Caco-2 (cell line): ENCODE measurements at regions not wholly inside any gene's neighbourhood (a gene's known extent, or its start where the extent isn't known, plus 50 kb on each side); places are given as distances from the start of the nearest gene placed in this dataset.

Experiments
- BruUV-seq: library from RNA; stranded (reverse); fragments of 400-500 nt; replicated peaks from 2 replicates; lab custom pipeline; 2021; lab: Mats Ljungman, UMichigan
- CTCF ChIA-PET: fragments of 300-600 bp; sonication (Branson Sonifier 250); formaldehyde crosslinking; loops from one replicate; lab custom pipeline; 2022; ENCODE audit warnings: antibody characterized with exemption; lab: Charles Lee
- POLR2A ChIA-PET: fragments of 300-600 bp; sonication (Branson Sonifier 250); formaldehyde crosslinking; loops from one replicate; lab custom pipeline; 2022; ENCODE audit warnings: antibody characterized with exemption; lab: Charles Lee
- DNase-seq, 2 experiments: peaks; one replicate each; pipeline versions ENCODE4 v3.0.0 to v3.0.0-alpha.2; 2020 to 2022
- H3K27me3 ChIP-seq: replicated peaks from 2 replicates; pipeline ENCODE4 v1.6.0; 2011; ENCODE audit warnings: low read length; ENCODE audit not compliant: control insufficient read depth, insufficient read depth
- H3K36me3 ChIP-seq: 2 replicates; pipeline ENCODE4 v1.5.1; 2011; ENCODE audit warnings: low read length; ENCODE audit not compliant: control insufficient read depth, insufficient read depth
- H3K4me1 ChIP-seq: fragments of 250-450 bp; sonication (Bioruptor Pico); 2 replicates; pipeline ENCODE4 v1.5.1; 2020; ENCODE audit warnings: mild to moderate bottlenecking
- H3K4me3 ChIP-seq: 2 replicates; pipeline ENCODE4 v1.5.1; 2011; ENCODE audit warnings: low read depth, mild to moderate bottlenecking, control low read depth, low read length
- H3K9me3 ChIP-seq: fragments of 250-450 bp; sonication (Bioruptor Pico); 2 replicates; pipeline ENCODE4 v1.5.1; 2020; ENCODE audit warnings: mild to moderate bottlenecking, moderate library complexity
- H3K27ac Mint-ChIP-seq: one replicate; pipeline ENCODE4 v1.8.0; 2022; ENCODE audit warnings: mixed read lengths; ENCODE audit not compliant: unreplicated experiment
- H3K27me3 Mint-ChIP-seq: one replicate; pipeline ENCODE4 v1.8.0; 2022; ENCODE audit warnings: mixed read lengths; ENCODE audit not compliant: insufficient read depth, unreplicated experiment
- H3K36me3 Mint-ChIP-seq: one replicate; pipeline ENCODE4 v1.8.0; 2022; ENCODE audit warnings: mild to moderate bottlenecking, mixed read lengths; ENCODE audit not compliant: insufficient read depth, unreplicated experiment
- H3K4me1 Mint-ChIP-seq: one replicate; pipeline ENCODE4 v1.8.0; 2022; ENCODE audit warnings: low read depth, mixed read lengths; ENCODE audit not compliant: unreplicated experiment
- H3K4me3 Mint-ChIP-seq: one replicate; pipeline ENCODE4 v1.8.0; 2022; ENCODE audit warnings: mild to moderate bottlenecking, moderate library complexity, mixed read lengths; ENCODE audit not compliant: unreplicated experiment
- H3K9me3 Mint-ChIP-seq: one replicate; pipeline ENCODE4 v1.8.0; 2022; ENCODE audit warnings: mixed read lengths; ENCODE audit not compliant: unreplicated experiment
- intact Hi-C: fragments of 100-400 bp; cut with micrococcal nuclease; formaldehyde crosslinking; loops from one replicate; pipeline ENCODE4 v1.10.0; 2022; ENCODE audit not compliant: unreplicated experiment
- TF ChIP-seq, protein P1 (sequence below), 2 experiments: fragments of 200-600 bp in 1 of 2; IDR thresholded peaks; 1 replicate in 1 of 2; 2 replicates in 1 of 2; pipeline versions ENCODE4 v1.5.1 to v1.8.0; 2011 to 2022; ENCODE audit warnings: antibody characterized with exemption in 1 of 2, control low read depth in 1 of 2, inconsistent platforms in 1 of 2, low read depth in 1 of 2, low read length in 1 of 2, mild to moderate bottlenecking in 1 of 2, moderate library complexity in 1 of 2; ENCODE audit not compliant: insufficient read depth in 1 of 2, severe bottlenecking in 1 of 2, unreplicated experiment in 1 of 2

DNA sequence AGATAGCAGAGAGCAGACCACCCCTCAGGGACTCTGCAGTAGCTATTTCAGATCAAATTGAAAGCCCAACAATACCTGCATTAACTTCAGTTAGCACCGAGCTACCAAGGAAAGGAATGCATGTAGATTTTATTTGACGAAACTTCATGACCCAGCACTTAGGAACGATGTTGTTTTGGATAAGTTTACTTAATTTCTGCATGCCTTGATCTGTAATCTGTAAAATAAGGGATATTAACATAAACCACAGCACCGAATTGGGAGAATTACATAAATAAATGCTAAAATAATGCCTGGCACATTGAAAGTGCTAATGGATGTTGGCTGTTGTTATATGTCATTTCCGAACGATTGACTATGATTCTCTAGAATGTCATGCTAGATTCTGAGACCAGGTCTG, 435.8 kb upstream of the CLINT1 start:
- CTCF ChIA-PET, result no interaction called here
- no peak overlapping the region for H3K4me3 Mint-ChIP-seq
- DNase-seq, result no peak
- peaks cover 13% of the 10 kb centered on the region for H3K9me3 Mint-ChIP-seq
- TF ChIP-seq, protein P1, sequence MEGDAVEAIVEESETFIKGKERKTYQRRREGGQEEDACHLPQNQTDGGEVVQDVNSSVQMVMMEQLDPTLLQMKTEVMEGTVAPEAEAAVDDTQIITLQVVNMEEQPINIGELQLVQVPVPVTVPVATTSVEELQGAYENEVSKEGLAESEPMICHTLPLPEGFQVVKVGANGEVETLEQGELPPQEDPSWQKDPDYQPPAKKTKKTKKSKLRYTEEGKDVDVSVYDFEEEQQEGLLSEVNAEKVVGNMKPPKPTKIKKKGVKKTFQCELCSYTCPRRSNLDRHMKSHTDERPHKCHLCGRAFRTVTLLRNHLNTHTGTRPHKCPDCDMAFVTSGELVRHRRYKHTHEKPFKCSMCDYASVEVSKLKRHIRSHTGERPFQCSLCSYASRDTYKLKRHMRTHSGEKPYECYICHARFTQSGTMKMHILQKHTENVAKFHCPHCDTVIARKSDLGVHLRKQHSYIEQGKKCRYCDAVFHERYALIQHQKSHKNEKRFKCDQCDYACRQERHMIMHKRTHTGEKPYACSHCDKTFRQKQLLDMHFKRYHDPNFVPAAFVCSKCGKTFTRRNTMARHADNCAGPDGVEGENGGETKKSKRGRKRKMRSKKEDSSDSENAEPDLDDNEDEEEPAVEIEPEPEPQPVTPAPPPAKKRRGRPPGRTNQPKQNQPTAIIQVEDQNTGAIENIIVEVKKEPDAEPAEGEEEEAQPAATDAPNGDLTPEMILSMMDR (IDR thresholded peaks at IDR 0.05; ENCODE audit: insufficient read depth in 1 of 2, low read depth in 1 of 2, low read length in 1 of 2, severe bottlenecking in 1 of 2, unreplicated experiment in 1 of 2), result no peak
- no peaks in the 10 kb centered on the region for H3K36me3 Mint-ChIP-seq
- BruUV-seq, result no TSS peak
- Histone ChIP-seq H3K4me1 (no peaks in the 10 kb centered on the region), H3K4me3 (no peak overlapping the region), H3K9me3 (0 out of 2 replicates have a peak, but pooled peaks cover 7% of the 10 kb centered on the region), H3K36me3 (no peaks in the 10 kb centered on the region), H3K27me3 (no peaks in the 10 kb centered on the region)
- no peaks in the 10 kb centered on the region for H3K4me1 Mint-ChIP-seq
- intact Hi-C loops, result no loop called here
- H3K27ac Mint-ChIP-seq, result no peak overlapping the region
- POLR2A ChIA-PET, result no interaction called here
- peaks cover 4% of the 10 kb centered on the region for H3K27me3 Mint-ChIP-seq

DNA sequence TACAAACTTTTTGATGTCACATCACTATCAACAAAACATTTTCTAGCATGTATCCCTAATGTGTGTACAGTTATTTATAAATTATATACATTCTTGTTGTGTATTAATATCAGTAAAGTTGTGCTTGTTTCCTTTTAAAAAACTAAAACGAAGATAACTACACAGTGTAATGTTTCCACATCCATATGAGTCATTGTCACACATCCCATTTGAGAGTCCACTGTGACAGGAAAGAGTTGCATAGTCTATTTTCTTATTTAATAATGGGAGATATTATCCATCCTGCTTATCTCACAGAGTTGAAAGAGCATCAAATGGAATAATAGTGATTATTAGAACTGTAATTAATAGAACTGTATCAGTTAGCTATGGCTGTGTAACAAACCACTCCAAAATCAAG, 434.0 kb upstream of the CLINT1 start:
- no TSS peak for BruUV-seq
- 0 out of 2 replicates have a peak, but pooled peaks cover 7% of the 10 kb centered on the region for H3K9me3 ChIP-seq
- H3K36me3 Mint-ChIP-seq, result no peaks in the 10 kb centered on the region
- no peak for DNase-seq
- H3K36me3 ChIP-seq, result no peaks in the 10 kb centered on the region
- peaks cover 13% of the 10 kb centered on the region for H3K9me3 Mint-ChIP-seq
- no peaks in the 10 kb centered on the region for H3K4me1 Mint-ChIP-seq
- CTCF ChIA-PET, result no interaction called here
- no peak overlapping the region for H3K4me3 Mint-ChIP-seq
- no peak overlapping the region for H3K27ac Mint-ChIP-seq
- H3K4me3 ChIP-seq, result no peak overlapping the region
- H3K4me1 ChIP-seq, result no peaks in the 10 kb centered on the region
- intact Hi-C loops, result no loop called here
- H3K27me3 Mint-ChIP-seq, result peaks cover 8% of the 10 kb centered on the region
- POLR2A ChIA-PET, result no interaction called here
- 0 out of 2 replicates have a peak, but pooled peaks cover 1% of the 10 kb centered on the region for H3K27me3 ChIP-seq
- TF ChIP-seq, protein P1 (IDR thresholded peaks at IDR 0.05; ENCODE audit: insufficient read depth in 1 of 2, low read depth in 1 of 2, low read length in 1 of 2, severe bottlenecking in 1 of 2, unreplicated experiment in 1 of 2), result no peak

DNA sequence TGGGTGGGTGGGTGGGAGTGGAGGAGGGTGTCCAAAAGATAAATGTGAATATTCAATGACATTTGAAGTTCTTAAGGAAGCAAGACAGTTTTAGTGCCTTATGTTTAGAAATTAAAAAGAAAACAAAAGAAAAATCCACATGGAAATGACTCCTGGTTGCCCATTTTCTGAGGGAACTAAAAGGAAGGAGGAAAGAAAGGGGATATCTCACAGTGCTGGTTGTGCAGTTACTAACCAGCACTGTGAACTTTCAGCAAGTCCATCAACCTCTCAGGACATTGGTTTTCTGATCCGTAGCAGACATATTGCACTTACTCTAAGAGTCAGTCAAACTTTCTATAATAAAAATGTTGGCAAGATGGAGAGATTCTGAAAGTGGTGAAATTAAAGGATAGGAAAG, 431.0 kb upstream of the CLINT1 start:
- Mint-ChIP-seq H3K36me3 (no peaks in the 10 kb centered on the region), H3K4me1 (no peaks in the 10 kb centered on the region), H3K4me3 (no peak overlapping the region), H3K27me3 (peaks cover 3% of the 10 kb centered on the region), H3K9me3 (no peaks in the 10 kb centered on the region), H3K27ac (no peak overlapping the region)
- no TSS peak for BruUV-seq
- TF ChIP-seq, protein P1 (IDR thresholded peaks at IDR 0.05; ENCODE audit: insufficient read depth in 1 of 2, low read depth in 1 of 2, low read length in 1 of 2, severe bottlenecking in 1 of 2, unreplicated experiment in 1 of 2), result no peak
- no peak for DNase-seq
- Histone ChIP-seq H3K36me3 (no peaks in the 10 kb centered on the region), H3K27me3 (0 out of 2 replicates have a peak, but pooled peaks cover 1% of the 10 kb centered on the region), H3K4me1 (no peaks in the 10 kb centered on the region), H3K4me3 (no peak overlapping the region), H3K9me3 (no peaks in the 10 kb centered on the region)
- POLR2A ChIA-PET, result no interaction called here
- intact Hi-C loops, result no loop called here
- CTCF ChIA-PET, result no interaction called here
